PC-3 (cell line): ENCODE measurements at regions not wholly inside any gene's neighbourhood (a gene's known extent, or its start where the extent isn't known, plus 50 kb on each side); places are given as distances from the start of the nearest gene placed in this dataset.
A peak's percentile ranks its signal among the peaks of the same experiment; 100 is the strongest.

Experiments
- ATAC-seq: fragments of 200-7000 bp; cut with Tn5 transposase; 2 replicates; pipeline ENCODE4 v1.9.1; 2020; ENCODE audit warnings: mild to moderate bottlenecking, moderate library complexity
- BruUV-seq: library from RNA; stranded (reverse); fragments of 400-500 nt; replicated peaks from 2 replicates; lab custom pipeline; 2021; lab: Mats Ljungman, UMichigan
- CTCF ChIA-PET: fragments of 300-600 bp; sonication (Branson Sonifier 250); formaldehyde crosslinking; loops from one replicate; lab custom pipeline; 2022; ENCODE audit warnings: antibody characterized with exemption; lab: Charles Lee
- POLR2A ChIA-PET: fragments of 300-600 bp; sonication (Branson Sonifier 250); formaldehyde crosslinking; loops from one replicate; lab custom pipeline; 2022; ENCODE audit warnings: antibody characterized with exemption; ENCODE audit not compliant: unreplicated experiment; lab: Charles Lee
- DNase-seq: peaks from one replicate; pipeline ENCODE4 v3.0.0-alpha.2; 2015
- H2AFZ ChIP-seq: fragments of 300-600 bp; sonication (generic); 2 replicates; pipeline ENCODE4 v1.6.0; 2016; ENCODE audit warnings: antibody characterized with exemption, low read length
- H3F3A ChIP-seq: fragments of 300-600 bp; sonication (generic); one replicate; pipeline ENCODE4 v1.6.0; 2017; ENCODE audit warnings: antibody characterized with exemption, low read length, control low read depth, mild to moderate bottlenecking; ENCODE audit not compliant: unreplicated experiment
- H3K27ac ChIP-seq: fragments of 300-600 bp; sonication (generic); 2 replicates; pipeline ENCODE4 v1.5.1; 2016; ENCODE audit warnings: mild to moderate bottlenecking, low read length
- H3K27me3 ChIP-seq: fragments of 300-600 bp; sonication (generic); 2 replicates; pipeline ENCODE4 v1.6.1; 2016; ENCODE audit warnings: low read length, mixed read lengths
- H3K36me3 ChIP-seq: fragments of 300-600 bp; sonication (generic); 2 replicates; pipeline ENCODE4 v1.6.1; 2016; ENCODE audit warnings: low read depth, mixed run types, low read length, mixed read lengths
- H3K4me1 ChIP-seq: fragments of 300-600 bp; sonication (generic); 2 replicates; pipeline ENCODE4 v1.5.1; 2016; ENCODE audit warnings: low read length; ENCODE audit not compliant: insufficient read depth
- H3K4me2 ChIP-seq: fragments of 300-600 bp; sonication (generic); 2 replicates; pipeline ENCODE4 v1.6.0; 2016; ENCODE audit warnings: low read length
- H3K4me3 ChIP-seq: fragments of 300-600 bp; sonication (generic); 2 replicates; pipeline ENCODE4 v1.5.1; 2016; ENCODE audit warnings: mild to moderate bottlenecking, low read length, mixed read lengths
- H3K79me2 ChIP-seq: fragments of 300-600 bp; sonication (generic); 2 replicates; pipeline ENCODE4 v1.6.1; 2017; ENCODE audit warnings: low read length, mixed read lengths
- H3K9ac ChIP-seq: fragments of 300-600 bp; sonication (generic); 2 replicates; pipeline ENCODE4 v1.6.0; 2016; ENCODE audit warnings: mild to moderate bottlenecking, low read length
- H3K9me2 ChIP-seq: fragments of 300-600 bp; sonication (generic); replicated peaks from 2 replicates; pipeline ENCODE4 v1.6.1; 2016; ENCODE audit warnings: mixed run types, low read length, mixed read lengths
- H3K9me3 ChIP-seq: fragments of 300-600 bp; sonication (generic); 2 replicates; pipeline ENCODE4 v1.6.1; 2016; ENCODE audit warnings: low read length, mixed read lengths
- H4K20me1 ChIP-seq: fragments of 300-600 bp; sonication (generic); 2 replicates; pipeline ENCODE4 v1.6.1; 2016; ENCODE audit warnings: low read length, mixed read lengths
- EZH2 ChIP-seq: fragments of 300-600 bp; sonication (generic); IDR thresholded peaks from one replicate; pipeline ENCODE4 v1.6.1; 2017; ENCODE audit warnings: antibody characterized with exemption, mild to moderate bottlenecking, low read length; ENCODE audit not compliant: unreplicated experiment
- EZH2phosphoT487 ChIP-seq: fragments of 300-600 bp; sonication (generic); IDR thresholded peaks from 2 replicates; pipeline ENCODE4 v1.6.1; 2018; ENCODE audit warnings: mild to moderate bottlenecking, antibody characterized with exemption, low read length, borderline replicate concordance
- intact Hi-C: fragments of 100-400 bp; cut with micrococcal nuclease; formaldehyde crosslinking; loops from 2 replicates; pipeline ENCODE4 v1.9.0; 2023
- TF ChIP-seq, protein P1 (sequence below): fragments of 300-600 bp; sonication (generic); conservative IDR thresholded peaks from 2 replicates; pipeline ENCODE4 v1.5.1; 2017; ENCODE audit warnings: antibody characterized with exemption, low read depth, mild to moderate bottlenecking, low read length

DNA sequence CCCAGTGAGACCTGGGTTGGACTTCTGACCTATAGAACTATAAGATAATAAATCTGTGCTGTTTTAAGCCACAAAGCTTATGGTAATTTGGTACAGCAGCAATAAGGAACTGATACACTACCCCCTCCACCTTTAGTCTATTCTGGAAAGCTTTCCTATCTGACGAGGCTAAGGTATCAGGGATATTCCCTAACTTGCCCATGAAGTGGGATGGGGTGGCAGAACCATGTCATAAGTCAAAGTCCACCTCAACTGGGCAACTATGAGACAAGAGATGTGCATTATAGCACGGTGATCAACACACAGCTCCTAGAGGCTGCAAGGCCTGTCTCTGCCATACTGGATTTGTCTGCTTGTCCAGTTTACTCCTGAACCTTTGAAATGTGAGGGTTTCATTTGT lies 146.8 kb upstream of the RAD23B start:
- Histone ChIP-seq H3K27ac (no peak overlapping the region), H3K4me3 (no peak overlapping the region), H3K9me3 (no peaks in the 10 kb centered on the region), H3K79me2 (no peaks in the 10 kb centered on the region), H4K20me1 (no peaks in the 10 kb centered on the region), H3K4me2 (no peak overlapping the region), H3K9me2 (no peaks in the 10 kb centered on the region), H2AFZ (no peak overlapping the region), H3F3A (no peaks in the 10 kb centered on the region), H3K9ac (no peak overlapping the region), H3K36me3 (no peaks in the 10 kb centered on the region), H3K27me3 (no peaks in the 10 kb centered on the region), H3K4me1 (no peaks in the 10 kb centered on the region; the same call in 1 of the 2 replicates)
- DNase-seq (no peak), ATAC-seq (no peak)
- TF ChIP-seq EZH2 (no peak), EZH2phosphoT487 (no peak)
- TF ChIP-seq, protein P1, sequence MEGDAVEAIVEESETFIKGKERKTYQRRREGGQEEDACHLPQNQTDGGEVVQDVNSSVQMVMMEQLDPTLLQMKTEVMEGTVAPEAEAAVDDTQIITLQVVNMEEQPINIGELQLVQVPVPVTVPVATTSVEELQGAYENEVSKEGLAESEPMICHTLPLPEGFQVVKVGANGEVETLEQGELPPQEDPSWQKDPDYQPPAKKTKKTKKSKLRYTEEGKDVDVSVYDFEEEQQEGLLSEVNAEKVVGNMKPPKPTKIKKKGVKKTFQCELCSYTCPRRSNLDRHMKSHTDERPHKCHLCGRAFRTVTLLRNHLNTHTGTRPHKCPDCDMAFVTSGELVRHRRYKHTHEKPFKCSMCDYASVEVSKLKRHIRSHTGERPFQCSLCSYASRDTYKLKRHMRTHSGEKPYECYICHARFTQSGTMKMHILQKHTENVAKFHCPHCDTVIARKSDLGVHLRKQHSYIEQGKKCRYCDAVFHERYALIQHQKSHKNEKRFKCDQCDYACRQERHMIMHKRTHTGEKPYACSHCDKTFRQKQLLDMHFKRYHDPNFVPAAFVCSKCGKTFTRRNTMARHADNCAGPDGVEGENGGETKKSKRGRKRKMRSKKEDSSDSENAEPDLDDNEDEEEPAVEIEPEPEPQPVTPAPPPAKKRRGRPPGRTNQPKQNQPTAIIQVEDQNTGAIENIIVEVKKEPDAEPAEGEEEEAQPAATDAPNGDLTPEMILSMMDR: no peak
- POLR2A ChIA-PET: no interaction called here
- no TSS peak for BruUV-seq
- intact Hi-C loops: no loop called here
- CTCF ChIA-PET: no interaction called here

DNA sequence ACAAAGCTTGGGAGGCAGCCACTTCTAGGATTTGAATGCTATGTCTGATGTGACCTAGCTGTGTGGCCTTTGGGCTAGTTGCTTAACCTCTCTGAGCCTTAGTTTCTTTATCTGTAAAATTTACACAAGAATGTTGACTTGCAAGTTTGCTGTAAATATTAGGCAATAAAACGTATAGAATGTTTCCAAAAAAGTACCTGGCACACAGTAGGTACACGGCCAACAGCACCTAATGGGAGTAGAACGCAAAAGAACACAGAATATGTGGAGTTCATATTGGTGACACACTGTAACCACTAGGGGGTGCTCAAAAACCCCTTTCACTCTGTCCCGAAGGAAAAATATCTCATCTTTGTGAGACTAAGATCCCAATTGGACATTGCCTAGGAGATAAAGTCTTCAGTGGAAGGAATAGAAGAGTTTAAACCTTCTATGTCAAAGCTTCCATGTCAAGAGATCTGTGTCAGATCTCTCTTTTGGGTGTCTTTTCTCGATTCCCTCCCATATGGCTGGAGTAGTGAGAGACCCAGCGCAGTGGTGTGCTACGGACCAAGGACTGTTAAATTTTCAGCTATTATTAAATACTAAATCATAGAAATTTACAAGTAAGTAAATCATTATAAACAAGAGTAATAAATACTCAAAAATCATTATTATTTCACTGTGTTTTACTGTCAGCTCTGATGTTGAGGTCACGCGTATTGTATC lies 145.4 kb upstream of the RAD23B start:
- TF ChIP-seq EZH2: no peak
- TF ChIP-seq, protein P1: peak; percentile 78
- Histone ChIP-seq H3K4me3 (no peak overlapping the region), H3K79me2 (no peaks in the 10 kb centered on the region), H3K27ac (no peak overlapping the region), H2AFZ (no peak overlapping the region), H3K4me2 (no peak overlapping the region), H3K9me3 (no peaks in the 10 kb centered on the region), H4K20me1 (no peaks in the 10 kb centered on the region), H3K9me2 (no peaks in the 10 kb centered on the region), H3K4me1 (no peaks in the 10 kb centered on the region), H3K27me3 (no peaks in the 10 kb centered on the region), H3K9ac (no peak overlapping the region), H3K36me3 (no peaks in the 10 kb centered on the region), H3F3A (no peaks in the 10 kb centered on the region)
- DNase-seq: peak; percentile 50
- intact Hi-C loops: no loop called here
- ATAC-seq: no peak
- ChIA-PET POLR2A (no interaction called here), CTCF (no interaction called here)
- BruUV-seq: no TSS peak

DNA sequence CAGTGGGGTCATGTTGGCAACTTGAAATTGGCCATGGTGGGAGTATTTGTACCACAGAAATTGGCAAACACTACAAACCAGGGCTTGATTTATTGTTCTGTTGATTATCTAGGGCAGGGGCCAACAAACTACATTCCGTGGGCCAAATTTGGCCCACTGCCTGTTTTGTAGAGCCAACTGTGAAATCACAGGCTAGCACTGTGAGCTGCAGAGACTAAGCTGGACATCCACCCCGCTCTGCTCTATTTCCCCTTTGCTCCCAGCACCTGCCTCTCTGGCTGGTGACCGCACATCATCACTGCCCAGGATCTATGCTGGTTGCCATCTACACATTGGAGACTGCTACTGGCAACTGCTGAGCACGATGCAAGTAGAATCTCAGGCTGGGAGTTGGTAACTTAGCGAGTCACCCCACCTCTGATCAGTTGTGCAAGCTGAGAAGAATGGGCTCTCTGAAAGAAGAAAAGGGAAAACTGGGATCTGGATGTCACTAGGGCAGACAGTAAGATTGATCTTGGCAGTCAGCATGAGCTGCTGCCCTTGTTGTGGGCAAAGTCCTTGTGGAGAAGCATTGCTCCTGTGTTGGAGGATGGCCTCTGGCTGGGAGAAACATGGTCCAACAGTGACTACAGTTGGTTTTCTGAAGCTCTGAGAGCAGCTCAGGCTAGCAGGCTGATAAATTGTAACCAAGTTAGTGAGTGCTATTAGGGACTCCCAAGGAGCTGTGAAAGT lies 144.7 kb upstream of the RAD23B start:
- POLR2A ChIA-PET: no interaction called here
- BruUV-seq: no TSS peak
- no peak overlapping the region for H3K27ac ChIP-seq
- H3K9me2 ChIP-seq: no peaks in the 10 kb centered on the region
- no peaks in the 10 kb centered on the region for H4K20me1 ChIP-seq
- no peaks in the 10 kb centered on the region for H3K27me3 ChIP-seq
- no peaks in the 10 kb centered on the region for H3F3A ChIP-seq
- TF ChIP-seq, protein P1: no peak
- TF ChIP-seq EZH2 (no peak), EZH2phosphoT487 (no peak)
- no peak for DNase-seq
- H3K4me3 ChIP-seq: no peak overlapping the region
- CTCF ChIA-PET: no interaction called here
- no peaks in the 10 kb centered on the region for H3K4me1 ChIP-seq
- H3K36me3 ChIP-seq: no peaks in the 10 kb centered on the region
- H3K79me2 ChIP-seq: no peaks in the 10 kb centered on the region
- intact Hi-C loops: no loop called here
- no peak for ATAC-seq
- no peak overlapping the region for H3K9ac ChIP-seq
- no peak overlapping the region for H3K4me2 ChIP-seq
- H2AFZ ChIP-seq: no peak overlapping the region
- H3K9me3 ChIP-seq: no peaks in the 10 kb centered on the region
